Keratinocyte (primary cell): ENCODE measurements at regions not wholly inside any gene's neighbourhood (a gene's known extent, or its start where the extent isn't known, plus 50 kb on each side); places are given as distances from the start of the nearest gene placed in this dataset.

Source experiments
- EZH2 ChIP-seq: IDR thresholded peaks from one replicate; pipeline ENCODE4 v1.6.1; 2012; ENCODE audit warnings: inconsistent platforms, mild to moderate bottlenecking, low read length, moderate library complexity
- TF ChIP-seq, protein P1 (sequence below), 3 experiments: IDR thresholded peaks in 1 of 3; conservative IDR thresholded peaks in 1 of 3; optimal IDR thresholded peaks in 1 of 3; 2 replicates in 2 of 3; 3 replicates in 1 of 3; pipeline versions ENCODE3 to v1.5.1; 2011; ENCODE audit warnings: low read length in 3 of 3, mild to moderate bottlenecking in 3 of 3, moderate library complexity in 2 of 3, control low read depth in 1 of 3, inconsistent platforms in 1 of 3; ENCODE audit not compliant: insufficient read depth in 2 of 3; ENCODE audit errors: extremely low read depth in 1 of 3

DNA sequence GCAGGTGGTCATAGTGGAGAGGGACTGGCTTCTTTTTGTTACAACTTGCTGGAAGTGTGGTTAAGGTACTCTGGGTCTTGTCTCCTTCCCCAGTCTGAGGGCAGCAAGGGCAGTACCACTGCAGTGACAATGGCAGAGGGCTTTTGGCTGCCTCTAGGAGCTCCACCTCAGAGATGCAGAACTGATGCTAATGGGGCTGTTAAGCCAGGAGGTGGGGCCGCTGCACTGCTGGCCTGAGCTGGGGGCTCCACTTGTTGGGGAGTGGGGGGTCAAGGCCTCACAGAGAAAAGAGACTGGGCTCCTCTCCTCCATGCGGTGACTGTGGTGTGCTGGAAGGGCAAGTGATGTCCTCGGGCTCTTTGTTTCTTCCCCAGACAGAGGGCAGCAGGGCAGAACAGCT is 135.7 kb downstream of the DSEL start:
- TF ChIP-seq, protein P1, sequence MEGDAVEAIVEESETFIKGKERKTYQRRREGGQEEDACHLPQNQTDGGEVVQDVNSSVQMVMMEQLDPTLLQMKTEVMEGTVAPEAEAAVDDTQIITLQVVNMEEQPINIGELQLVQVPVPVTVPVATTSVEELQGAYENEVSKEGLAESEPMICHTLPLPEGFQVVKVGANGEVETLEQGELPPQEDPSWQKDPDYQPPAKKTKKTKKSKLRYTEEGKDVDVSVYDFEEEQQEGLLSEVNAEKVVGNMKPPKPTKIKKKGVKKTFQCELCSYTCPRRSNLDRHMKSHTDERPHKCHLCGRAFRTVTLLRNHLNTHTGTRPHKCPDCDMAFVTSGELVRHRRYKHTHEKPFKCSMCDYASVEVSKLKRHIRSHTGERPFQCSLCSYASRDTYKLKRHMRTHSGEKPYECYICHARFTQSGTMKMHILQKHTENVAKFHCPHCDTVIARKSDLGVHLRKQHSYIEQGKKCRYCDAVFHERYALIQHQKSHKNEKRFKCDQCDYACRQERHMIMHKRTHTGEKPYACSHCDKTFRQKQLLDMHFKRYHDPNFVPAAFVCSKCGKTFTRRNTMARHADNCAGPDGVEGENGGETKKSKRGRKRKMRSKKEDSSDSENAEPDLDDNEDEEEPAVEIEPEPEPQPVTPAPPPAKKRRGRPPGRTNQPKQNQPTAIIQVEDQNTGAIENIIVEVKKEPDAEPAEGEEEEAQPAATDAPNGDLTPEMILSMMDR (optimal IDR thresholded peaks at IDR 0.05 in 1 of 3, IDR thresholded peaks at IDR 0.05 in 1 of 3, conservative IDR thresholded peaks at IDR 0.05 in 1 of 3; ENCODE audit: extremely low read depth in 1 of 3, insufficient read depth in 2 of 3, low read length in 3 of 3) = no peak
- no peak for TF ChIP-seq EZH2
